RWPE2 (cell line): ENCODE measurements at regions not wholly inside any gene's neighbourhood (a gene's known extent, or its start where the extent isn't known, plus 50 kb on each side); places are given as distances from the start of the nearest gene placed in this dataset.
"Not testable (repeated sequence)": the region's sequence is repeated elsewhere in the genome, so short reads cannot be mapped to it uniquely, and the experiment has no call there.

Experiments used
- ATAC-seq: fragments of 200-7000 bp; cut with Tn5 transposase; 3 replicates; pipeline ENCODE4 v1.9.1; 2021; ENCODE audit warnings: low read depth
- DNase-seq: peaks from one replicate; pipeline ENCODE4 v3.0.0-alpha.2; 2020; ENCODE audit warnings: low spot score
- H3K27ac ChIP-seq: fragments of 450-650 bp; 2 replicates; pipeline ENCODE4 v1.5.1; 2017; ENCODE audit warnings: mild to moderate bottlenecking; ENCODE audit not compliant: poor library complexity, severe bottlenecking
- H3K27me3 ChIP-seq: fragments of 250-450 bp; sonication (Bioruptor Pico); 2 replicates; pipeline ENCODE4 v1.5.1; 2021; ENCODE audit warnings: mild to moderate bottlenecking, moderate library complexity; ENCODE audit not compliant: insufficient read depth, poor library complexity, severe bottlenecking
- H3K36me3 ChIP-seq: fragments of 250-450 bp; sonication (Bioruptor Pico); 2 replicates; pipeline ENCODE4 v1.5.1; 2020; ENCODE audit warnings: low read depth, mild to moderate bottlenecking, moderate library complexity
- H3K4me1 ChIP-seq: fragments of 250-450 bp; sonication (Bioruptor Pico); 2 replicates; pipeline ENCODE4 v1.5.1; 2021; ENCODE audit warnings: mild to moderate bottlenecking, moderate library complexity; ENCODE audit not compliant: insufficient read depth, poor library complexity, severe bottlenecking
- H3K4me3 ChIP-seq: fragments of 250-450 bp; sonication (Bioruptor Pico); 2 replicates; pipeline ENCODE4 v1.5.1; 2021; ENCODE audit warnings: mild to moderate bottlenecking, moderate library complexity; ENCODE audit not compliant: severe bottlenecking
- H3K9me3 ChIP-seq: fragments of 250-450 bp; sonication (Bioruptor Pico); 2 replicates; pipeline ENCODE4 v1.5.1; 2021; ENCODE audit warnings: mild to moderate bottlenecking, moderate library complexity; ENCODE audit not compliant: severe bottlenecking
- TF ChIP-seq, protein P1 (sequence below): fragments of 450-650 bp; IDR thresholded peaks from one replicate; pipeline ENCODE4 v1.5.1; 2017; ENCODE audit warnings: mild to moderate bottlenecking, moderate library complexity; ENCODE audit not compliant: poor library complexity, severe bottlenecking

DNA sequence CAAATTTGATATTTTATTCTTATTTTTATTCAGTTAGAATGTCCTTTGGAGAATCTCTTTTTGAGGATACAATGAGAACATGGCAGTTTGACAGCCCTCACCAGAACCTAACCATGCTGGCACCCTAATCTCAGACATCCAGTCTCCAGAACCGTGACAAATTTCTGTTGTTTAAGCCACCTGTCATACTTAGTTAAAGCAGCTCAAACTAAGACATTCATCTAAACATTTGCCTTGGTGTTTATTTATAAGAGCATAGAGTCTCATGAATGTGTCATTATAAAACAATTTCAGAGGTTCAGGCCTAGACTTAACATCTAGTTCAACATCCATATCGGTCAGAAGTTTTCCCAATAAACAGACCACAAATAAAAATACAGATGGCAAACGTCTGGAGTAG, 125.1 kb upstream of the FUNDC1 start:
- Histone ChIP-seq H3K27me3 (no peaks in the 10 kb centered on the region), H3K4me3 (no peak overlapping the region), H3K4me1 (peaks cover 2% of the 10 kb centered on the region), H3K9me3 (no peaks in the 10 kb centered on the region), H3K27ac (no peak overlapping the region), H3K36me3 (no peaks in the 10 kb centered on the region)
- no peak for DNase-seq
- TF ChIP-seq, protein P1, sequence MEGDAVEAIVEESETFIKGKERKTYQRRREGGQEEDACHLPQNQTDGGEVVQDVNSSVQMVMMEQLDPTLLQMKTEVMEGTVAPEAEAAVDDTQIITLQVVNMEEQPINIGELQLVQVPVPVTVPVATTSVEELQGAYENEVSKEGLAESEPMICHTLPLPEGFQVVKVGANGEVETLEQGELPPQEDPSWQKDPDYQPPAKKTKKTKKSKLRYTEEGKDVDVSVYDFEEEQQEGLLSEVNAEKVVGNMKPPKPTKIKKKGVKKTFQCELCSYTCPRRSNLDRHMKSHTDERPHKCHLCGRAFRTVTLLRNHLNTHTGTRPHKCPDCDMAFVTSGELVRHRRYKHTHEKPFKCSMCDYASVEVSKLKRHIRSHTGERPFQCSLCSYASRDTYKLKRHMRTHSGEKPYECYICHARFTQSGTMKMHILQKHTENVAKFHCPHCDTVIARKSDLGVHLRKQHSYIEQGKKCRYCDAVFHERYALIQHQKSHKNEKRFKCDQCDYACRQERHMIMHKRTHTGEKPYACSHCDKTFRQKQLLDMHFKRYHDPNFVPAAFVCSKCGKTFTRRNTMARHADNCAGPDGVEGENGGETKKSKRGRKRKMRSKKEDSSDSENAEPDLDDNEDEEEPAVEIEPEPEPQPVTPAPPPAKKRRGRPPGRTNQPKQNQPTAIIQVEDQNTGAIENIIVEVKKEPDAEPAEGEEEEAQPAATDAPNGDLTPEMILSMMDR: no peak
- no peak for ATAC-seq

DNA sequence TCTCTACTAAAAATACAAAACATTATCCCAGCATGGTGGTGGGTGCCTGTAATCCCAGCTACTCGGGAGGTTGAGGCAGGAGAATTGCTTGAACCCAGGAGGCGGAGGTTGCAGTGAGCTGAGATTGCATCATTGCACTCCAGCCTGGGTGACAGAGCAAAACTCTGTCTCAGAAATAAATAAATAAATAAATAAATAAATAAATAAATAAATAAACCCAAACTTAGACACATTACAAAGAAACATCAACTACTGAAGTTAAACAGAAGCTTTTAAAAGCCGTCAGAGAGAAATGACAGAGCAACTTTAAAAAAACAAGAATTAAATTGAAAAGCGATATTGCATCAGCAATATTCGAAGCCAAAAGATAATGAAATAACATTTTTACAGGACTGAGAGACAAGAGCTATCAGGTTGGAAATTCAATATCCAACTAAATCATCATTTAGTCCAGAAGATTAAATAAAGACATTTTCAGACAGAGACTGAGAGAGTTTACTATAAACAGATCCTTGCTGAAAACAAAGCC, 115.1 kb upstream of the FUNDC1 start:
- H3K4me1 ChIP-seq, H3K4me3 ChIP-seq, H3K27ac ChIP-seq, H3K9me3 ChIP-seq, ATAC-seq, H3K36me3 ChIP-seq, DNase-seq, H3K27me3 ChIP-seq: not testable (repeated sequence)

- Histone ChIP-seq H3K4me1 (no peaks in the 10 kb centered on the region), H3K27ac (no peak overlapping the region), H3K27me3 (no peaks in the 10 kb centered on the region), H3K9me3 (no peaks in the 10 kb centered on the region), H3K36me3 (no peaks in the 10 kb centered on the region), H3K4me3 (no peak overlapping the region)
- TF ChIP-seq, protein P1: no peak
- DNase-seq (no peak), ATAC-seq (no peak)
These were observed 108.7 kb upstream of the FUNDC1 start for GRCh38 chrX:44651358-44651757.

DNA sequence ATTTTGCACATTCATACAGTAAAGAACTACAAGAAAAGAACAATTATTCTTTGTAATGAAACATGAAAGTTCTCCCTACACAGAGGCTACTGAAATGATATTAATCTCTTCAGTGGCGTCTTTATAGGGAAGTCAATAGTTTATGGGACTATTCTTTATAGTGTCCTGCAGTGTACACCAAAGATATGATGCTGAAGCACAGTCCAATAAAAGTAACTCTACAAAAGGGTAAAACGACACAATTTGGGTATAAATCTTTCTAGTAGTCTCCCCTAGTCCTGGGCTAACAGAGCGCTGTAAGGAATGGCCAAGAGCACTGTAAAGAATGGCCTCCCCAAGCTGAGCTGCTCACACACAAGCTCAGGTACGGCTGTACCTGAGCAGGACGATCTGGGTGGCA, 101.1 kb upstream of the FUNDC1 start:
- DNase-seq (no peak), ATAC-seq (no peak)
- no peaks in the 10 kb centered on the region for H3K36me3 ChIP-seq
- no peak overlapping the region for H3K4me3 ChIP-seq
- H3K9me3 ChIP-seq: no peaks in the 10 kb centered on the region
- TF ChIP-seq, protein P1: no peak
- H3K27me3 ChIP-seq: no peaks in the 10 kb centered on the region
- H3K4me1 ChIP-seq: no peaks in the 10 kb centered on the region
- H3K27ac ChIP-seq: no peak overlapping the region

DNA sequence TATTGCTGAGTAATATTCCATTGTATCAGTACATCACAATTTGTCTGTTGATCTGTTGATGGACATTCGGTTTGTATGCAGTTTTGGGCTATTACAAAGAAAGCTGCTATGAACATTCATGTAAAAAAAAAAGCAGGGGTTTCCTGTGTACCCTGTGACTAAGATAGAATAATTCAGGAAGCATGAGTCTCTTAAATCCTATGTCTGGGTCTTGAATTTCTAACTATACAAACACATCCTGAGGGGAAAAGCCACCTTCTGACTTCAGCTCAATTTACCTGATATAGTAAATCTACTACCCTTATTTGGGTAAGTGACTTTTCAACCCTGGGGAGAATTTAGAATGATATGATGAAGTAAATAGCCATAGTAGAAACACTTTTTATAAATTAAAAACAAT, 94.6 kb upstream of the FUNDC1 start:
- Histone ChIP-seq H3K4me1 (no peaks in the 10 kb centered on the region), H3K27ac (no peak overlapping the region), H3K9me3 (no peaks in the 10 kb centered on the region), H3K4me3 (no peak overlapping the region), H3K27me3 (no peaks in the 10 kb centered on the region), H3K36me3 (no peaks in the 10 kb centered on the region)
- no peak for DNase-seq
- TF ChIP-seq, protein P1: no peak
- no peak for ATAC-seq
